Esophagus muscularis mucosa (tissue), 4 donors: ENCODE measurements at regions not wholly inside any gene's neighbourhood (a gene's known extent, or its start where the extent isn't known, plus 50 kb on each side); places are given as distances from the start of the nearest gene placed in this dataset.

ENCODE experiments used
- DNase-seq: peaks from one replicate; pipeline ENCODE4 v3.0.0-alpha.2; 2017; ENCODE audit errors: extremely low spot score
- H3K27ac ChIP-seq, 4 donors: fragments of 200-600 bp; sonication (generic); replicated peaks in 1 of 4; 1 replicate in 3 of 4; 2 replicates in 1 of 4; pipeline ENCODE4 v1.5.1; 2016 to 2019; ENCODE audit warnings: mild to moderate bottlenecking in 1 of 4
- H3K27me3 ChIP-seq, 4 donors: fragments of 200-600 bp; sonication (generic); one replicate each; pipeline versions ENCODE4 v1.5.1 to v1.6.0; 2016 to 2019
- H3K36me3 ChIP-seq, 4 donors: fragments of 200-600 bp; sonication (generic); one replicate each; pipeline ENCODE4 v1.5.1; 2016 to 2019
- H3K4me1 ChIP-seq, 4 donors: fragments of 200-600 bp; sonication (generic); one replicate each; pipeline ENCODE4 v1.5.1; 2016 to 2019
- H3K4me3 ChIP-seq, 4 donors: fragments of 200-600 bp; sonication (generic); 1 replicate in 2 of 4; 2 replicates in 2 of 4; pipeline ENCODE4 v1.5.1; 2016 to 2019; ENCODE audit warnings: mild to moderate bottlenecking in 4 of 4, moderate library complexity in 1 of 4
- H3K9me3 ChIP-seq, 4 donors: fragments of 200-600 bp; sonication (generic); 1 replicate in 3 of 4; 2 replicates in 1 of 4; pipeline ENCODE4 v1.5.1; 2016 to 2019
- EP300 ChIP-seq: sonication (generic); formaldehyde crosslinking; IDR thresholded peaks from one replicate; pipeline ENCODE4 v1.6.1; 2017; ENCODE audit warnings: antibody characterized with exemption
- POLR2A ChIP-seq: fragments of 450-650 bp; IDR thresholded peaks from one replicate; pipeline ENCODE4 v1.6.1; 2017; ENCODE audit warnings: antibody characterized with exemption, moderate library complexity, mild to moderate bottlenecking, low read depth
- POLR2AphosphoS5 ChIP-seq, 2 donors: sonication (generic); formaldehyde crosslinking; IDR thresholded peaks; one replicate each; pipeline ENCODE4 v1.6.1; 2017; ENCODE audit warnings: antibody characterized with exemption in 2 of 2
- WGBS: methylation state at CpG from one replicate; pipeline ENCODE4 v1.1.5; 2018; 5-methylcytosine and 5-hydroxymethylcytosine counted together
- intact Hi-C: fragments of 100-400 bp; cut with DNase I; formaldehyde crosslinking; loops from one replicate; pipeline ENCODE4 v1.15.1; 2023
- TF ChIP-seq, protein P1 (sequence below), 3 experiments: fragments of 200-600 bp in 2 of 3; fragments of 450-650 bp in 1 of 3; sonication (generic) in 2 of 3; IDR thresholded peaks; one replicate each; pipeline ENCODE4 v1.5.1; 2017 to 2019; ENCODE audit warnings: antibody characterized with exemption in 3 of 3, mild to moderate bottlenecking in 2 of 3, moderate library complexity in 1 of 3

DNA sequence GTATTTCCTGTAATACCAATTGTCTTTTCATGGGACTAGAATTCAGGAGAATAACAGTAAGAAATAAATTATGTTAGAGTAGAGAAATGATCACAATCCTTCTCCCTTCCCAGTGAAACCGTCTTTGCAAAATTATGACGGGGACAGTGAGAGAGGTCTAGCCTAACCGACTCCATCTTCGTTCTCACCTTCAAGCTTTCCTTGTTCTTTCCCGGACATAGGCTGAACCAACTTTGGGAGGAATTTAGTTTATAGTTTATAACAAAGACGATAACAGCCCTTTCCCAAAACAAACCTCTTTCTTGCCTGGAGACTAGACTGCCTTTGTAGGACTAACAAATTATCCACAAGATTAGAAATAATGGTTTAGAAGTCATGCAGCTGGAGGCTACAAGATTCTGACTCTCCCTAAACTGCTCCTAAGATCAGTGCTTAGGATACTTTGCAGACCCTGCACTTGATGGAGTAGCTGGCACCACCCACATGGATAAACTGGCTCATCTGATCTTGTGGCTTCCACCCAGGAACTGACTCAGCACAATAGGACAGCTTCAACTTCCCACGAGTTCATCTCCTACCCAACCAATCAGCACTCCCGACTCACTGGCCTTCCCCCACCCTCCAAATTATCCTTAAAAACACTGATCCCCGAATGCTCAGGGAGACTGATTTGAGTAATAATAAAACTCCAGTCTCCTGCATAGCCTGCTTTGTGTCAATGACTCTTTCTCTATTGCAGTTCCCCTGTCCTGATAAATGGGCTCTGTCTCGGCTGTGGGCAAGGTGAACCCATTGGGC, 521.2 kb upstream of the TBX3 start:
- Histone ChIP-seq H3K27ac (no peak overlapping the region), H3K4me1 (no peaks in the 10 kb centered on the region), H3K27me3 (no peaks in the 10 kb centered on the region), H3K4me3 (no peak overlapping the region), H3K36me3 (no peaks in the 10 kb centered on the region), H3K9me3 (no peaks in the 10 kb centered on the region)
- intact Hi-C loops = no loop called here
- no peak for TF ChIP-seq POLR2AphosphoS5 (IDR thresholded peaks at IDR 0.05)
- no peak for TF ChIP-seq POLR2A
- no peak for TF ChIP-seq EP300
- WGBS = 67% methylated on average over 10 of the region's 10 CpGs
- DNase-seq = no peak

GRCh38 chr12:115203701-115204100, 519.7 kb upstream of the TBX3 start:
- intact Hi-C loops = no loop called here
- H3K4me3 ChIP-seq = no peak overlapping the region
- no peak for TF ChIP-seq POLR2A
- TF ChIP-seq EP300 = no peak
- TF ChIP-seq POLR2AphosphoS5 (IDR thresholded peaks at IDR 0.05) = no peak
- TF ChIP-seq, protein P1, sequence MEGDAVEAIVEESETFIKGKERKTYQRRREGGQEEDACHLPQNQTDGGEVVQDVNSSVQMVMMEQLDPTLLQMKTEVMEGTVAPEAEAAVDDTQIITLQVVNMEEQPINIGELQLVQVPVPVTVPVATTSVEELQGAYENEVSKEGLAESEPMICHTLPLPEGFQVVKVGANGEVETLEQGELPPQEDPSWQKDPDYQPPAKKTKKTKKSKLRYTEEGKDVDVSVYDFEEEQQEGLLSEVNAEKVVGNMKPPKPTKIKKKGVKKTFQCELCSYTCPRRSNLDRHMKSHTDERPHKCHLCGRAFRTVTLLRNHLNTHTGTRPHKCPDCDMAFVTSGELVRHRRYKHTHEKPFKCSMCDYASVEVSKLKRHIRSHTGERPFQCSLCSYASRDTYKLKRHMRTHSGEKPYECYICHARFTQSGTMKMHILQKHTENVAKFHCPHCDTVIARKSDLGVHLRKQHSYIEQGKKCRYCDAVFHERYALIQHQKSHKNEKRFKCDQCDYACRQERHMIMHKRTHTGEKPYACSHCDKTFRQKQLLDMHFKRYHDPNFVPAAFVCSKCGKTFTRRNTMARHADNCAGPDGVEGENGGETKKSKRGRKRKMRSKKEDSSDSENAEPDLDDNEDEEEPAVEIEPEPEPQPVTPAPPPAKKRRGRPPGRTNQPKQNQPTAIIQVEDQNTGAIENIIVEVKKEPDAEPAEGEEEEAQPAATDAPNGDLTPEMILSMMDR (IDR thresholded peaks at IDR 0.05) = no peak
- H3K27ac ChIP-seq = no peak overlapping the region
- 67% methylated on average over 2 of the region's 2 CpGs for WGBS
- no peaks in the 10 kb centered on the region for H3K9me3 ChIP-seq
- no peaks in the 10 kb centered on the region for H3K4me1 ChIP-seq
- DNase-seq = no peak
- H3K36me3 ChIP-seq = no peaks in the 10 kb centered on the region
- H3K27me3 ChIP-seq = no peaks in the 10 kb centered on the region

DNA sequence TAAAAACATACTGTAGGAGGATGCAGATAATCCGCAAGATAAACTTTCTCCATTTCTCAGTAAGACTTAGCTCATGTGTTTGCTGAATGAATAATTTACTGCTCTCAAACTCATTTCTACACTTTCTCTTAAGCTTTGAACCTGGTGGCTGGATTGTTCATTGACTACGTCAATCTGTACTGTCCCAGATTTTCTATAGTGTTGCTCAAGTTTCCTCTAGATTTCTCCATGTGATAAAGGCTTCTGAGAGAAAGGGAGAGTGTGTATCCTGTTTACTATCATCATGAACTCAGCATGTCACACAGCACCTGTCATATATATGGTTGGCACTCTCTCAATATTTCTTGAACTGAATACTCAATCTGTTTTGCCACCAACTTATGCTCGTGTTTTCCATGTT, 518.0 kb upstream of the TBX3 start:
- H3K36me3 ChIP-seq = no peaks in the 10 kb centered on the region

GRCh38 chr12:115199831-115200230, 515.9 kb upstream of the TBX3 start:
- WGBS = 71% methylated on average over 1 of the region's 1 CpG
- H3K4me3 ChIP-seq = no peak overlapping the region
- no peaks in the 10 kb centered on the region for H3K27me3 ChIP-seq
- H3K4me1 ChIP-seq = no peaks in the 10 kb centered on the region
- no peaks in the 10 kb centered on the region for H3K36me3 ChIP-seq
- H3K27ac ChIP-seq = no peak overlapping the region
- DNase-seq = no peak
- intact Hi-C loops = no loop called here
- no peaks in the 10 kb centered on the region for H3K9me3 ChIP-seq
- TF ChIP-seq, protein P1 (IDR thresholded peaks at IDR 0.05) = no peak
- no peak for TF ChIP-seq POLR2A
- no peak for TF ChIP-seq EP300
- no peak for TF ChIP-seq POLR2AphosphoS5 (IDR thresholded peaks at IDR 0.05)

More for the DNA sequence above, 518.0 kb upstream of the TBX3 start:
- Histone ChIP-seq H3K27ac (no peak overlapping the region), H3K27me3 (no peaks in the 10 kb centered on the region), H3K9me3 (no peaks in the 10 kb centered on the region), H3K4me3 (no peak overlapping the region), H3K4me1 (no peaks in the 10 kb centered on the region)
- TF ChIP-seq EP300 = no peak
- TF ChIP-seq POLR2AphosphoS5 (IDR thresholded peaks at IDR 0.05) = no peak
- TF ChIP-seq, protein P1 (IDR thresholded peaks at IDR 0.05) = no peak
- no peak for TF ChIP-seq POLR2A
- intact Hi-C loops = no loop called here
- 73% methylated on average over 3 of the region's 3 CpGs for WGBS
- DNase-seq = no peak

DNA sequence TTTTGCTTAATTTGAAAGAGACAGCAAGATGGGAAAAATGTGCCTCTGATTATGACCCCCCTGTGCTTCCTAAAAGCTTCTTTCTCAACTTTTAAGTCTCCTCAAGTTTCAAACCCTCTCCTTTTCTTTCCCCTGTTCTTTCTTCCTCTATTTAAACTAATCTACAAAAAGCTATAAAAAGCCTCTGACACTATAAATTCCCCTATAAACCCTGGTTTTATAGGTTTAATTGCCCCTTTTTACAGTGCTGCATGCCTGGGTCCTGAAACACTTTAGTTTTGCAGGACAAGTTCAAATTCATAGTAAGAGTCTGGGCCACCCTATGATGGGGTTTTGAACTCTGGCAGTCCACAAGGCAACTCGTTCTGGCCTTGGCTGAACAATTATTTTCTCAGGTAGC, 510.9 kb upstream of the TBX3 start:
- Histone ChIP-seq H3K27ac (no peak overlapping the region), H3K36me3 (no peaks in the 10 kb centered on the region), H3K27me3 (no peaks in the 10 kb centered on the region), H3K4me1 (no peaks in the 10 kb centered on the region), H3K4me3 (no peak overlapping the region), H3K9me3 (no peaks in the 10 kb centered on the region)
- intact Hi-C loops = no loop called here
- DNase-seq = no peak
- no peak for TF ChIP-seq EP300
- no peak for TF ChIP-seq POLR2A
- no peak for TF ChIP-seq POLR2AphosphoS5 (IDR thresholded peaks at IDR 0.05)
- TF ChIP-seq, protein P1 (IDR thresholded peaks at IDR 0.05) = no peak
- WGBS = 85% methylated on average over 1 of the region's 1 CpG
